HL-60 (cell line): ENCODE measurements at regions not wholly inside any gene's neighbourhood (a gene's known extent, or its start where the extent isn't known, plus 50 kb on each side); places are given as distances from the start of the nearest gene placed in this dataset.

ENCODE experiments used
- DNase-seq, 2 experiments: peaks; one replicate each; pipeline ENCODE4 v3.0.0-alpha.2; 2010 to 2020; ENCODE audit warnings: low read depth in 1 of 2, low spot score in 1 of 2
- H3K27ac ChIP-seq: fragments of 250-450 bp; sonication (Bioruptor Pico); replicated peaks from 2 replicates; pipeline ENCODE4 v1.5.1; 2020; ENCODE audit warnings: mild to moderate bottlenecking, moderate library complexity
- H3K27me3 ChIP-seq: fragments of 250-450 bp; sonication (Bioruptor Pico); 2 replicates; pipeline ENCODE4 v1.5.1; 2021; ENCODE audit warnings: mild to moderate bottlenecking, moderate library complexity; ENCODE audit not compliant: insufficient read depth, poor library complexity, severe bottlenecking
- H3K4me3 ChIP-seq: replicated peaks from 2 replicates; pipeline ENCODE4 v1.5.1; 2011; ENCODE audit warnings: mild to moderate bottlenecking, control low read depth, low read length; ENCODE audit not compliant: insufficient read depth
- GABPA ChIP-seq: IDR thresholded peaks from 2 replicates; pipeline ENCODE4 v1.6.1; 2012; ENCODE audit warnings: low read depth
- POLR2AphosphoS5 ChIP-seq: IDR thresholded peaks from 2 replicates; pipeline ENCODE4 v1.6.1; 2012; ENCODE audit warnings: low read depth
- SPI1 ChIP-seq: IDR thresholded peaks from 2 replicates; pipeline ENCODE4 v1.6.1; 2012; ENCODE audit warnings: low read depth, mild to moderate bottlenecking, borderline replicate concordance
- TF ChIP-seq, protein P1 (sequence below): IDR thresholded peaks from 2 replicates; pipeline ENCODE4 v1.6.1; 2012; ENCODE audit warnings: low read depth; ENCODE audit not compliant: insufficient replicate concordance
- TF ChIP-seq, protein P2 (sequence below): IDR thresholded peaks from one replicate; pipeline ENCODE4 v1.5.1; 2011; ENCODE audit warnings: low read length, control low read depth, inconsistent platforms; ENCODE audit not compliant: insufficient read depth

GRCh38 chr14:104420990-104421389 is 158.6 kb upstream of the C14orf180 start:
- H3K27me3 ChIP-seq, result no peaks in the 10 kb centered on the region
- no peak for DNase-seq
- no peak overlapping the region for H3K4me3 ChIP-seq
- no peak for TF ChIP-seq GABPA
- no peak for TF ChIP-seq POLR2AphosphoS5
- TF ChIP-seq, protein P1, sequence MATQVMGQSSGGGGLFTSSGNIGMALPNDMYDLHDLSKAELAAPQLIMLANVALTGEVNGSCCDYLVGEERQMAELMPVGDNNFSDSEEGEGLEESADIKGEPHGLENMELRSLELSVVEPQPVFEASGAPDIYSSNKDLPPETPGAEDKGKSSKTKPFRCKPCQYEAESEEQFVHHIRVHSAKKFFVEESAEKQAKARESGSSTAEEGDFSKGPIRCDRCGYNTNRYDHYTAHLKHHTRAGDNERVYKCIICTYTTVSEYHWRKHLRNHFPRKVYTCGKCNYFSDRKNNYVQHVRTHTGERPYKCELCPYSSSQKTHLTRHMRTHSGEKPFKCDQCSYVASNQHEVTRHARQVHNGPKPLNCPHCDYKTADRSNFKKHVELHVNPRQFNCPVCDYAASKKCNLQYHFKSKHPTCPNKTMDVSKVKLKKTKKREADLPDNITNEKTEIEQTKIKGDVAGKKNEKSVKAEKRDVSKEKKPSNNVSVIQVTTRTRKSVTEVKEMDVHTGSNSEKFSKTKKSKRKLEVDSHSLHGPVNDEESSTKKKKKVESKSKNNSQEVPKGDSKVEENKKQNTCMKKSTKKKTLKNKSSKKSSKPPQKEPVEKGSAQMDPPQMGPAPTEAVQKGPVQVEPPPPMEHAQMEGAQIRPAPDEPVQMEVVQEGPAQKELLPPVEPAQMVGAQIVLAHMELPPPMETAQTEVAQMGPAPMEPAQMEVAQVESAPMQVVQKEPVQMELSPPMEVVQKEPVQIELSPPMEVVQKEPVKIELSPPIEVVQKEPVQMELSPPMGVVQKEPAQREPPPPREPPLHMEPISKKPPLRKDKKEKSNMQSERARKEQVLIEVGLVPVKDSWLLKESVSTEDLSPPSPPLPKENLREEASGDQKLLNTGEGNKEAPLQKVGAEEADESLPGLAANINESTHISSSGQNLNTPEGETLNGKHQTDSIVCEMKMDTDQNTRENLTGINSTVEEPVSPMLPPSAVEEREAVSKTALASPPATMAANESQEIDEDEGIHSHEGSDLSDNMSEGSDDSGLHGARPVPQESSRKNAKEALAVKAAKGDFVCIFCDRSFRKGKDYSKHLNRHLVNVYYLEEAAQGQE, result no peak
- TF ChIP-seq SPI1, result no peak
- TF ChIP-seq, protein P2, sequence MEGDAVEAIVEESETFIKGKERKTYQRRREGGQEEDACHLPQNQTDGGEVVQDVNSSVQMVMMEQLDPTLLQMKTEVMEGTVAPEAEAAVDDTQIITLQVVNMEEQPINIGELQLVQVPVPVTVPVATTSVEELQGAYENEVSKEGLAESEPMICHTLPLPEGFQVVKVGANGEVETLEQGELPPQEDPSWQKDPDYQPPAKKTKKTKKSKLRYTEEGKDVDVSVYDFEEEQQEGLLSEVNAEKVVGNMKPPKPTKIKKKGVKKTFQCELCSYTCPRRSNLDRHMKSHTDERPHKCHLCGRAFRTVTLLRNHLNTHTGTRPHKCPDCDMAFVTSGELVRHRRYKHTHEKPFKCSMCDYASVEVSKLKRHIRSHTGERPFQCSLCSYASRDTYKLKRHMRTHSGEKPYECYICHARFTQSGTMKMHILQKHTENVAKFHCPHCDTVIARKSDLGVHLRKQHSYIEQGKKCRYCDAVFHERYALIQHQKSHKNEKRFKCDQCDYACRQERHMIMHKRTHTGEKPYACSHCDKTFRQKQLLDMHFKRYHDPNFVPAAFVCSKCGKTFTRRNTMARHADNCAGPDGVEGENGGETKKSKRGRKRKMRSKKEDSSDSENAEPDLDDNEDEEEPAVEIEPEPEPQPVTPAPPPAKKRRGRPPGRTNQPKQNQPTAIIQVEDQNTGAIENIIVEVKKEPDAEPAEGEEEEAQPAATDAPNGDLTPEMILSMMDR, result no peak
- no peak overlapping the region for H3K27ac ChIP-seq

DNA sequence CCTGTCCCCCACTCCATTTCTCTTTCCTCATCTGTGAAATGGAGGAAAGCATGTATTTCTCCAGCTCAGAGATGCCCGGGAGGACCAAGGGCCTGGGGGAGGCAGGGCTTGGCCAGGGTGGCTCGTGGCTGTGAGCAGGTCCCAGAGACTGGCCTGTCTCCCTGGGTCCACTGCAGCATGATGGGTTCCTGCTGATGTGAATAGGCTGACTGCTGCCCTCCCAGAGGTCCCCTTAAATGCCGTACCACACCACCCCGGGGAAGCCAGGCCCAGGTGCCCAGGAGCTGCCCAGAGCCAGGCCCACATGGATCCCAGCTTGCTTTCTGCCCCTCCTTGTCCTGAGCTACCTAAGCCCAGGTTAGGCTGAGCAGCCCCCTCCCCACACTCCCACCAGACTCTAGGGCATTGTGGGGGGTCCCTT is 158.2 kb upstream of the C14orf180 start:
- TF ChIP-seq POLR2AphosphoS5, result no peak
- TF ChIP-seq, protein P2, result no peak
- Histone ChIP-seq H3K4me3 (no peak overlapping the region), H3K27me3 (no peaks in the 10 kb centered on the region), H3K27ac (no peak overlapping the region)
- no peak for DNase-seq

- no peak for DNase-seq
- H3K27me3 ChIP-seq, result no peaks in the 10 kb centered on the region
- H3K27ac ChIP-seq, result no peak overlapping the region
- TF ChIP-seq, protein P2, result no peak
- TF ChIP-seq GABPA (no peak), POLR2AphosphoS5 (no peak), SPI1 (no peak)
- TF ChIP-seq, protein P1, result no peak
- no peak overlapping the region for H3K4me3 ChIP-seq
Observed at GRCh38 chr14:104421892-104422828, 157.4 kb upstream of the C14orf180 start.
